ENCODE measurements at regions not wholly inside any gene's neighbourhood (a gene's known extent, or its start where the extent isn't known, plus 50 kb on each side); places are given as distances from the start of the nearest gene placed in this dataset.

DNA sequence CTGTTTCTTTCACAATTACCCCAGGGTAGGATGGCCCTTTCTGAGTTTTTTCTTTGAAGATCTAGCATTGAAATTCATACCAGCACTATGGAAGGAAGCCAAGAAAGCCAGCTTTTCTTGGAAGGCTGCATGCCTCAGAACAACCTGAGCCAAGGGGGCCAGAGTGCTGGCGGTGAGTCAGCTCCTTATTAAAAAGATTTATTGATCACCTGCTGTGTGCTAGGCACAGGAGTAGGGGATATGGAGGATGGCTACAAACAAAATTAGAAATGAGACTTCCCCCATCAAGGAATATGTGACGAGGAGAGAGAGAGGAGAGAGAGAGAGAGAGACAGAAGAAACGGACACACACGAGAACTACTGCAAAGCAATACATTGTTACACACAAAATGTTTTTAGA is 184.6 kb upstream of the PUM3 start:
- TF ChIP-seq, protein P1, sequence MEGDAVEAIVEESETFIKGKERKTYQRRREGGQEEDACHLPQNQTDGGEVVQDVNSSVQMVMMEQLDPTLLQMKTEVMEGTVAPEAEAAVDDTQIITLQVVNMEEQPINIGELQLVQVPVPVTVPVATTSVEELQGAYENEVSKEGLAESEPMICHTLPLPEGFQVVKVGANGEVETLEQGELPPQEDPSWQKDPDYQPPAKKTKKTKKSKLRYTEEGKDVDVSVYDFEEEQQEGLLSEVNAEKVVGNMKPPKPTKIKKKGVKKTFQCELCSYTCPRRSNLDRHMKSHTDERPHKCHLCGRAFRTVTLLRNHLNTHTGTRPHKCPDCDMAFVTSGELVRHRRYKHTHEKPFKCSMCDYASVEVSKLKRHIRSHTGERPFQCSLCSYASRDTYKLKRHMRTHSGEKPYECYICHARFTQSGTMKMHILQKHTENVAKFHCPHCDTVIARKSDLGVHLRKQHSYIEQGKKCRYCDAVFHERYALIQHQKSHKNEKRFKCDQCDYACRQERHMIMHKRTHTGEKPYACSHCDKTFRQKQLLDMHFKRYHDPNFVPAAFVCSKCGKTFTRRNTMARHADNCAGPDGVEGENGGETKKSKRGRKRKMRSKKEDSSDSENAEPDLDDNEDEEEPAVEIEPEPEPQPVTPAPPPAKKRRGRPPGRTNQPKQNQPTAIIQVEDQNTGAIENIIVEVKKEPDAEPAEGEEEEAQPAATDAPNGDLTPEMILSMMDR (IDR thresholded peaks at IDR 0.05), result no peak
- TF ChIP-seq POLR2A (IDR thresholded peaks at IDR 0.05), result no peak
